Central memory CD8-positive, alpha-beta T cell (primary cell): ENCODE measurements at regions not wholly inside any gene's neighbourhood (a gene's known extent, or its start where the extent isn't known, plus 50 kb on each side); places are given as distances from the start of the nearest gene placed in this dataset.
"Not testable (repeated sequence)": the region's sequence is repeated elsewhere in the genome, so short reads cannot be mapped to it uniquely, and the experiment has no call there.

Experiments used
- ATAC-seq: fragments of 150-1000 bp; cut with Tn5 transposase; replicated peaks from 2 replicates; pipeline ENCODE4 v1.10.0; 2022; ENCODE audit warnings: mild to moderate bottlenecking, moderate FRiP score, moderate number of reproducible peaks; ENCODE audit not compliant: poor library complexity, severe bottlenecking; ENCODE audit errors: extremely low read depth
- DNase-seq, 2 donors: peaks; one replicate each; pipeline ENCODE4 v3.0.0; 2021; ENCODE audit warnings: low spot score in 2 of 2
- H3K27ac Mint-ChIP-seq: one replicate; pipeline ENCODE4 v1.8.0; 2022; ENCODE audit warnings: low read depth, mild to moderate bottlenecking, moderate library complexity, mixed read lengths
- H3K27me3 Mint-ChIP-seq: one replicate; pipeline ENCODE4 v1.8.0; 2022; ENCODE audit warnings: mixed read lengths
- H3K36me3 Mint-ChIP-seq: one replicate; pipeline ENCODE4 v1.8.0; 2022; ENCODE audit warnings: mild to moderate bottlenecking, moderate library complexity, mixed read lengths; ENCODE audit not compliant: insufficient read depth
- H3K4me1 Mint-ChIP-seq: one replicate; pipeline ENCODE4 v1.8.0; 2022; ENCODE audit warnings: mixed read lengths
- H3K4me3 Mint-ChIP-seq: one replicate; pipeline ENCODE4 v1.8.0; 2022; ENCODE audit warnings: mild to moderate bottlenecking, moderate library complexity, mixed read lengths
- H3K9me3 Mint-ChIP-seq: one replicate; pipeline ENCODE4 v1.8.0; 2022; ENCODE audit warnings: mixed read lengths

GRCh38 chr21:6109774-6110173 is 4411.6 kb upstream of the TPTE start:
- not testable (repeated sequence) for H3K27ac Mint-ChIP-seq, H3K36me3 Mint-ChIP-seq, DNase-seq, H3K4me3 Mint-ChIP-seq, H3K27me3 Mint-ChIP-seq, H3K4me1 Mint-ChIP-seq, ATAC-seq, H3K9me3 Mint-ChIP-seq

- H3K4me3 Mint-ChIP-seq, H3K9me3 Mint-ChIP-seq, H3K27ac Mint-ChIP-seq, H3K27me3 Mint-ChIP-seq, DNase-seq, H3K36me3 Mint-ChIP-seq, H3K4me1 Mint-ChIP-seq: not testable (repeated sequence)
- ATAC-seq: peak; percentile 92
These were observed 4410.6 kb upstream of the TPTE start for GRCh38 chr21:6110716-6111343.

- ATAC-seq, DNase-seq, H3K27me3 Mint-ChIP-seq, H3K4me1 Mint-ChIP-seq, H3K9me3 Mint-ChIP-seq, H3K27ac Mint-ChIP-seq, H3K4me3 Mint-ChIP-seq, H3K36me3 Mint-ChIP-seq: not testable (repeated sequence)
These were observed 4410.0 kb upstream of the TPTE start for GRCh38 chr21:6111354-6111753.

- H3K9me3 Mint-ChIP-seq, DNase-seq, H3K4me3 Mint-ChIP-seq, H3K27me3 Mint-ChIP-seq, ATAC-seq, H3K27ac Mint-ChIP-seq, H3K4me1 Mint-ChIP-seq, H3K36me3 Mint-ChIP-seq: not testable (repeated sequence)
These were observed 4403.0 kb upstream of the TPTE start for GRCh38 chr21:6118336-6118735.

GRCh38 chr21:6120863-6121262 is 4400.5 kb upstream of the TPTE start:
- H3K4me3 Mint-ChIP-seq, H3K4me1 Mint-ChIP-seq, H3K27me3 Mint-ChIP-seq, H3K36me3 Mint-ChIP-seq, DNase-seq, H3K9me3 Mint-ChIP-seq, ATAC-seq, H3K27ac Mint-ChIP-seq: not testable (repeated sequence)

- H3K4me1 Mint-ChIP-seq, H3K36me3 Mint-ChIP-seq, H3K9me3 Mint-ChIP-seq, DNase-seq, H3K27me3 Mint-ChIP-seq, H3K27ac Mint-ChIP-seq, H3K4me3 Mint-ChIP-seq: not testable (repeated sequence)
- ATAC-seq: peak; percentile 9
These were observed 4398.8 kb upstream of the TPTE start for GRCh38 chr21:6122629-6123028.

- H3K27me3 Mint-ChIP-seq, H3K9me3 Mint-ChIP-seq, H3K27ac Mint-ChIP-seq, H3K4me3 Mint-ChIP-seq, H3K36me3 Mint-ChIP-seq, H3K4me1 Mint-ChIP-seq, DNase-seq: not testable (repeated sequence)
- ATAC-seq: peak; percentile 54
These were observed 4398.2 kb upstream of the TPTE start for GRCh38 chr21:6123224-6123623.

- not testable (repeated sequence) for H3K27ac Mint-ChIP-seq, ATAC-seq, H3K27me3 Mint-ChIP-seq, H3K4me1 Mint-ChIP-seq, H3K9me3 Mint-ChIP-seq, H3K36me3 Mint-ChIP-seq, H3K4me3 Mint-ChIP-seq, DNase-seq
These were observed 4395.7 kb upstream of the TPTE start for GRCh38 chr21:6125549-6126240.

- H3K27me3 Mint-ChIP-seq, H3K4me1 Mint-ChIP-seq, DNase-seq, H3K36me3 Mint-ChIP-seq, H3K4me3 Mint-ChIP-seq, H3K9me3 Mint-ChIP-seq, H3K27ac Mint-ChIP-seq: not testable (repeated sequence)
- ATAC-seq: peak; percentile 44
These were observed 4394.2 kb upstream of the TPTE start for GRCh38 chr21:6126976-6127732.

- H3K27me3 Mint-ChIP-seq, H3K4me1 Mint-ChIP-seq, H3K4me3 Mint-ChIP-seq, ATAC-seq, DNase-seq, H3K9me3 Mint-ChIP-seq, H3K27ac Mint-ChIP-seq, H3K36me3 Mint-ChIP-seq: not testable (repeated sequence)
These were observed 4390.6 kb upstream of the TPTE start for GRCh38 chr21:6130734-6131133.

GRCh38 chr21:6133373-6133772 is 4388.0 kb upstream of the TPTE start:
- not testable (repeated sequence) for H3K27me3 Mint-ChIP-seq, H3K27ac Mint-ChIP-seq, H3K36me3 Mint-ChIP-seq, H3K4me1 Mint-ChIP-seq, H3K9me3 Mint-ChIP-seq, DNase-seq, H3K4me3 Mint-ChIP-seq, ATAC-seq

- ATAC-seq, H3K9me3 Mint-ChIP-seq, H3K4me1 Mint-ChIP-seq, H3K36me3 Mint-ChIP-seq, H3K27me3 Mint-ChIP-seq, H3K4me3 Mint-ChIP-seq, DNase-seq, H3K27ac Mint-ChIP-seq: not testable (repeated sequence)
These were observed 4387.3 kb upstream of the TPTE start for GRCh38 chr21:6133852-6134630.
